Activated CD8-positive, alpha-beta memory T cell treated with anti-CD3 and anti-CD28 coated beads, Interleukin-2, amount 10 ng/mL, durations not matched to agents 7 days and 5 days (primary cell): ENCODE measurements at regions not wholly inside any gene's neighbourhood (a gene's known extent, or its start where the extent isn't known, plus 50 kb on each side); places are given as distances from the start of the nearest gene placed in this dataset.

Experiments used
- ATAC-seq: fragments of 150-1000 bp; cut with Tn5 transposase; one replicate; pipeline ENCODE4 v1.10.0; 2021; ENCODE audit warnings: moderate library complexity
- CTCF ChIA-PET: fragments of 350-600 bp; sonication (Branson Sonifier 250); formaldehyde crosslinking; loops from one replicate; lab custom pipeline; 2021; ENCODE audit warnings: antibody characterized with exemption; lab: Charles Lee
- DNase-seq: peaks from one replicate; pipeline ENCODE4 v3.0.0-alpha.2; 2020
- H3K27ac Mint-ChIP-seq: one replicate; pipeline ENCODE4 v1.8.0; 2021; ENCODE audit warnings: mild to moderate bottlenecking, mixed read lengths
- H3K27me3 Mint-ChIP-seq: one replicate; pipeline ENCODE4 v1.8.0; 2021; ENCODE audit warnings: mixed read lengths
- H3K36me3 Mint-ChIP-seq: one replicate; pipeline ENCODE4 v1.8.0; 2021; ENCODE audit warnings: mild to moderate bottlenecking, mixed read lengths
- H3K4me1 Mint-ChIP-seq: one replicate; pipeline ENCODE4 v1.8.0; 2021; ENCODE audit warnings: mixed read lengths
- H3K4me3 Mint-ChIP-seq: one replicate; pipeline ENCODE4 v1.8.0; 2021; ENCODE audit warnings: mild to moderate bottlenecking, moderate library complexity, mixed read lengths
- H3K9me3 Mint-ChIP-seq: one replicate; pipeline ENCODE4 v1.8.0; 2022; ENCODE audit warnings: low read depth, mixed read lengths

DNA sequence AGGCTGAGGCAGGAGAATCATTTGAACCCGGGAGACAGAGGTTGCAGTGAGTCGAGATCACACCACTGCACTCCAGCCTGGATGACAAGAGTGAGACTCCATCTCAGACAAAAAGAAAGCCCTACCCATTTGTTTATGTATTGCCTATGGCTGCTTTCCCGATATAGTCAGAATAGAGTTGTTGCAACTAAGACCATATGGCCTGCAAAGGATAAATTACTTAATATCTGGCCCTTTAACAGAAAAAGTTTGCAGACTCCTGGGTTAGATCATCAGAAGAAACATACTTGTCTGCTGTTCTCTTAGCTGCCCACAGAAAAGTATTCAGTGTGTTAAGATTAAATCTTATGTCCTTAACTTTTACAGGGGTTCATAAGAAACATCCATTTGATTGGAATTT, 122.4 kb upstream of the VASH1 start:
- Mint-ChIP-seq H3K27ac (no peak overlapping the region), H3K36me3 (no peaks in the 10 kb centered on the region), H3K27me3 (peaks cover 5% of the 10 kb centered on the region), H3K4me3 (no peak overlapping the region), H3K4me1 (no peaks in the 10 kb centered on the region), H3K9me3 (no peaks in the 10 kb centered on the region)
- DNase-seq (no peak), ATAC-seq (no peak)
- CTCF ChIA-PET: no interaction called here

DNA sequence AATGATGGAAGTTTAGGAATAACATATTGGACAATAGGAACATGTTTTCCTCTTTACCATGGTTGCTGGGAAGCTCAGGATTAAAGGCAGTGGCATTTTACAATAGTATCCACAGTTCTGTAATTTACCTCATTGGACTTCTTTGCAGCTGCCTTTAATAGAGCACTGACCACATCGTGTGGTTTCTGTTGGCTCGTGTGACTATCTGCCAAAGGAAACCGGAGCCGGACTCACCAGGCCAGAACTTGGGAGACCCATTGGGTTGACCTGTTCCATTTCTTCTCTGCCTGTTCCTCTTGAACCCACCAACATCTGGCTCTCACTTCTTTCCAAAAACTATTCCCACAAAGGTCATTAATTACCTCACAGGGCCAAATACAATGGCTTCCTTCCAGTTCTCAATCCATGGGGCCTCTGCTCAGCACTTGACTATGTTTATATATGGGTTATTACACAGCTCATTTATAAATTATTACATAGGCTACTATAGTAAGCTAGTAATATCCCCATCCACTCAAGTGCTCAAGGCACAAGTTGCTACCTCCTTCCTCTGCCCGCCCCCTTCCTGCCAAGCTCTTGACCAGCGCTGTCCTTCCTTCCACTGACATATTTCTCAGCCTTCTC, 121.5 kb upstream of the VASH1 start:
- no peaks in the 10 kb centered on the region for H3K36me3 Mint-ChIP-seq
- H3K27ac Mint-ChIP-seq: no peak overlapping the region
- DNase-seq (no peak), ATAC-seq (no peak)
- H3K4me1 Mint-ChIP-seq: no peaks in the 10 kb centered on the region
- H3K4me3 Mint-ChIP-seq: no peak overlapping the region
- CTCF ChIA-PET: no interaction called here
- peaks cover 5% of the 10 kb centered on the region for H3K27me3 Mint-ChIP-seq
- H3K9me3 Mint-ChIP-seq: no peaks in the 10 kb centered on the region

DNA sequence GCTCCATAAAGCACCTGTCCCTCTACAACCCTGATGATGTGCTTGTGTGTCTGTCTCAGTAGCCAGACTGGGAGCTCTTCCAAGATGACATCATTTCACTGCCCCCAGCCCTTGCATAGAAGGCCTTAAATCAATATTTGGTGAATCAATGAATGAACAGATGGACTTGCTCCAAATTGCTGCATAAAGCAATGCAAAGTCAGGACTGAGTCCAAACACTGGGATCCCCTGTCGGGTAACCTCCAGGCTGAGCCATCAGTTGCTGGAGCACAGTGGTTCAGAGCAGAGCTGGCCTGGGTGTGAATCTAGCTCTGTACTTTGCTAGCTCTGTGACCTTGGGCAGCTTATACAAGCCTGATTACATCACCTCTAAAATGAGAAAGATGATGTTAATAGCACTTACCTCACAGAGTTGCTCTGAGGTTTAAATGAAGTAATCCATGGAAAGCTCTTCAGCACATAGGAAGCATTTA, 120.3 kb upstream of the VASH1 start:
- no peak for ATAC-seq
- no peak for DNase-seq
- no peak overlapping the region for H3K4me3 Mint-ChIP-seq
- no peaks in the 10 kb centered on the region for H3K9me3 Mint-ChIP-seq
- H3K27me3 Mint-ChIP-seq: peaks cover 9% of the 10 kb centered on the region
- H3K4me1 Mint-ChIP-seq: no peaks in the 10 kb centered on the region
- no peak overlapping the region for H3K27ac Mint-ChIP-seq
- CTCF ChIA-PET: no interaction called here
- H3K36me3 Mint-ChIP-seq: no peaks in the 10 kb centered on the region

DNA sequence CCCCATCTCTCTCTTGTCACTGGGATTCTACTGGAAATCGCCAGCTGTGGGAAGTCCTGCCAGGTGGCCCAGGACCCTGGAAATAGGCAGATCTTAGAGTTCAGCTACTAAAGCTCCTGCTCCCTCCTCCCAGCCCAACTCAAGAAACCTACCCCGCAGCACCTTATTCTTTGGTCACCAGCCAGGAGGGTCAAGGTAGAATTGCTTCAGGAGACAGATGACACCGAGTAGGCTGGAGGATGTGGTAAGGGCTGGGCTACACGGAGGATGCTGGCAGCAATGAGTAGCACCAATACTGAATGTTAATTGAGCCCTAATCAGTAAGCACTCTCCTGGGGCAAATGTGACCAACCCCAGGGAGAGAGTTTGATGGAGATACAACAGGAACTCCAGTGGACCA, 119.7 kb upstream of the VASH1 start:
- CTCF ChIA-PET: no interaction called here
- no peaks in the 10 kb centered on the region for H3K4me1 Mint-ChIP-seq
- no peak overlapping the region for H3K4me3 Mint-ChIP-seq
- H3K9me3 Mint-ChIP-seq: no peaks in the 10 kb centered on the region
- ATAC-seq: no peak
- DNase-seq: no peak
- no peak overlapping the region for H3K27ac Mint-ChIP-seq
- H3K27me3 Mint-ChIP-seq: peaks cover 11% of the 10 kb centered on the region
- H3K36me3 Mint-ChIP-seq: no peaks in the 10 kb centered on the region

DNA sequence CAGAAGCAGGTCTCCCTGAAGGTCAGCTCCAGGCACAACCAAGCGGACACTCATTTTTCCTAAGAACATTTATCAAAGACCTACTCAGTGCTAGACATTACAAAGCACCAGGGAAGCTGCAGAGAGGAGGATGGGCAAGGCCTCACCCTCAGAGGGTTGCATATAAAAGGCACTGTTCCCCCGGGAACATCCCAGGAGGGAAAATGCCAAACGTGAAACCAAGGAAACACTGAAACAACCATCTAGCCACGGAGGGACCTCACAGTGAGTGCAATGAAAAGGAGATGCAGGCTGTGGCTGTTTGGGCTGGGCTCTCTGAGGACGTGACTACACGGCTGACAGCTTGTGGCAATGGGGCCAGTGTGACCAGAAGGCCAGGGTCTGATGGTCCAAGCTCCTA, 117.4 kb upstream of the VASH1 start:
- H3K4me3 Mint-ChIP-seq: no peak overlapping the region
- ATAC-seq (no peak), DNase-seq (no peak)
- no peak overlapping the region for H3K27ac Mint-ChIP-seq
- H3K27me3 Mint-ChIP-seq: peaks cover 8% of the 10 kb centered on the region
- no peaks in the 10 kb centered on the region for H3K9me3 Mint-ChIP-seq
- H3K36me3 Mint-ChIP-seq: no peaks in the 10 kb centered on the region
- CTCF ChIA-PET: interaction anchor here (0.8 kb wide), 1 partner anchor 593 kb away, joined by 3 read pairs; no protein-coding TSS in a partner anchor
- H3K4me1 Mint-ChIP-seq: no peaks in the 10 kb centered on the region

DNA sequence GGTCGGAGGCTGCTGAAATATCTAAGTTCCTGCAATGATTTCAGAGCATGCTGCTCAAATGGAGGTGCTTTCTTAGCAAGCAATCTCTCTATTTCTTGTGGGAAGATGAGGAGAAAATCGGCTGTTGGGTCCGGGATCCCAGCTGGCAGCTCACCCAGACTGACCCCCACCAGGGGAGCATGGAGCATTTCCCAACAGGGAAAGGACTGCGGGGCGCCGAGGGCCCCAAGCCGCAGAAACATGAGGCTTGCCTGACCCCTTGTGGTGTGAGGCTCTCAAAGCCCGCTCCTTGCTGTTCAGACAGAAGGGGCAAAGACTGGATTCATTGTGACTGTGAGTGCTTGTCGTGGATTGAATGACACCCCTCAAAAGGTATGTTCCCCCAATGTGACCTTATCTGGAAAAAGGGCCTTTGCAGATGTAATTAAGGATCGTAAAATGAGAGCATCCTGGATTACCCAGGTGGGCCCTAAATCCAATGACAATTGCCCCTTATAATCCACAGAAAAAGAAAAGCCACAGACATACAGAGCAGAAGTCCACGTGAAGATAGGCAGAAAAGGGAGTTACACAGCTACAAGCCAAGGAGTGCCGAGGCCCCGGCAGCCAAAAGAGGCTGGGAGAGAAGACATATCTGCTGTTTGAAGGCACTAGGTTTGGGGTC, 116.3 kb upstream of the VASH1 start:
- DNase-seq (no peak), ATAC-seq (no peak)
- Mint-ChIP-seq H3K27ac (no peak overlapping the region), H3K36me3 (no peaks in the 10 kb centered on the region), H3K27me3 (peaks cover 8% of the 10 kb centered on the region), H3K4me3 (no peak overlapping the region), H3K9me3 (no peaks in the 10 kb centered on the region), H3K4me1 (no peaks in the 10 kb centered on the region)
- CTCF ChIA-PET: interaction anchor here (1.2 kb wide), 1 partner anchor 189 kb away, joined by 3 read pairs; no protein-coding TSS in a partner anchor

DNA sequence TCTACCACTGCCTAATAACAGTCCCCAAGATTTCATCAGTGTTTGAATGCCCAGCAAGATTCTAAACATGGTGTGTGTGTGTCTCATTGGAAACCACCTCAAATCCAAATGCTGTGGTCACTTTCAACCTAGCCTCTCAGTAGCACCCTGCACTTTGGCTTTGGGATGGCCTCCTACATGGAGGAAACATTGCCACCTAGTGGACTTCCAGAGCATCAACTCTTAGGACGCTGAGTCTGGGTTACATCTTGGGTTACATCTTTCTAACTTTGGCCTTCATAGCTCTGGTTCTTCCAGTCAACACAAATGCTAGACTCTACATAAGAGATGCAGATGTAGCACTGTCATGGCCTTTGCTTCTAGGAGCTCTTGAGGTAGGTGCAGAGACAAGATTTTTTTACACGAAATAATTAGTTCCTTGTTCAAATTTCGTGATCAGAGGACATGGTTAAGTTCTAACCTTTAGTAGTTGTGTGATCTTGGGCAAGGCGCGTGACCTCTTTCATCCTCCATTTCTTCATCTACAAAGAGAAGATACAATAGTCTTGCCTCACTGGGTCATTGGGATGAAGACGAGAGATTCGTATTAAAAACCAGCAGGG, 113.5 kb upstream of the VASH1 start:
- Mint-ChIP-seq H3K9me3 (no peaks in the 10 kb centered on the region), H3K36me3 (no peaks in the 10 kb centered on the region), H3K4me1 (no peaks in the 10 kb centered on the region), H3K4me3 (no peak overlapping the region), H3K27me3 (peaks cover 6% of the 10 kb centered on the region), H3K27ac (no peak overlapping the region)
- CTCF ChIA-PET: interaction anchor here (1.0 to 1.4 kb wide), 2 partner anchors 26 to 597 kb away, joined by 3 to 4 read pairs; no protein-coding TSS in a partner anchor
- DNase-seq: peak; percentile 48
- peak; percentile 45 for ATAC-seq

DNA sequence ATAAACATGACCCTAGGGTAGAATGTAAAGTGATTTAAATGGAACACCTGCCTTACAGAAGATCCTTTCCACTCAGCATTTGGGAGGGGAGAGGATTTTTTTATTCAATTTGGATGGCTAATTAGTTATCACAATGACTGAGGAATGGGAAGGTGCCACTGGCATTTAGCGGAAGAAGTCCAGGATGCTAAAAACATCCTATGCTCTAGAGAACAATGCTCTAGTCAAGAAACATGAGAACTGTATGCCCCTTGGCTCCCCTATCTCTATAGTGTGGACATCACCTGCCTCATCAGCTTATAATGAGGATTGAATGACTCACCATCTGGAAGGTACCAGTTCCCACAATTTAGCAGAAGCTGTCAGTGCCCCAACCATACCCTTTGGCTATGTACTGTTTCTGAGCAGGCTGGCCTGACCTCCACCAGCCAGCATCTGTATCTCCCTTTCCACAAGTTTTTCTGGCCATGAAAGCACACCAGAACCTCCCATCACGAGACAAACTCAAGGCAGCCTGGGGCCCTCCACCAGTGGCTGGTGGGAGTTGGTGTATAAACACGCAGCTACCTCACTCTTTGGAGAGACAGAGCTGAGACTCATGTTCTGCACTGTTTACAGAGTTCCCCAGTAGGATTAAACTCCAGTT, 109.7 kb upstream of the VASH1 start:
- ATAC-seq: no peak
- no peak for DNase-seq
- H3K27ac Mint-ChIP-seq: no peak overlapping the region
- no peaks in the 10 kb centered on the region for H3K9me3 Mint-ChIP-seq
- peaks cover 3% of the 10 kb centered on the region for H3K27me3 Mint-ChIP-seq
- CTCF ChIA-PET: no interaction called here
- H3K4me1 Mint-ChIP-seq: no peaks in the 10 kb centered on the region
- no peaks in the 10 kb centered on the region for H3K36me3 Mint-ChIP-seq
- no peak overlapping the region for H3K4me3 Mint-ChIP-seq

DNA sequence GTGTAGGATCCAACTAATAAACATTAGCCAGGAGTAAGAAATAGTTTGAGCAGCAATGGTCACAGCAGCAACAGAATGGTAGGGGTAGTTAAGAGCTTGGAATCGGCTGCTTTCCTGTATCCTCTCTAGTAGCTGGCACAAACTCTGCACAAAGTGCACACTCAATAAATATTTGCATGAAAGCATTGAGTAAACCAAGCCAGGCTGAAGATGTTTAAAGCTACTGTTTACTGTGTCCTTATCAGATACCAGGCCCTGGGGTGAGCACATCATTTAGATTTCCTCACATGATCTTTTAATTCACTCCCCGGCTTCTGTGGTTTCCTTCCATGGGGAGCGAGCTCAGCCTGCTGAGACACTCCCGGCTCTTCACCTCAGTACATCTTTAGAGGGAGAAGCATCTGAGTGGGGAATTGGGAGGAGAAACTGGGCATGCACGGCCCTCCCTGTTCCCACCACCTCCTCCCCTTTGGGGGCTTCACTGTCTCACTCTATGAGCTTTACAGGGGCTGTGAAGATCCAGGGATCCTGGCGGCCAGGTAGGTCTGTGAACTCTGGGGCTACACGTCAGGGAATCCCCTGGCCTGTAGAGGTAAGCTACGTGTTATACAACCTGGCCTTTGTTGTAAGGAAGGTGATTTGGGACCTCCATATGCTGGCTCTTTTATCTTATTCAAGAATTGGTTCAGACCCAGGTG, 107.2 kb upstream of the VASH1 start:
- peaks cover 3% of the 10 kb centered on the region for H3K27me3 Mint-ChIP-seq
- H3K36me3 Mint-ChIP-seq: no peaks in the 10 kb centered on the region
- H3K9me3 Mint-ChIP-seq: peaks cover 1% of the 10 kb centered on the region
- H3K4me3 Mint-ChIP-seq: no peak overlapping the region
- no peak overlapping the region for H3K27ac Mint-ChIP-seq
- CTCF ChIA-PET: interaction anchor here (1.4 kb wide), 1 partner anchor 56 kb away, joined by 3 read pairs; no protein-coding TSS in a partner anchor
- no peaks in the 10 kb centered on the region for H3K4me1 Mint-ChIP-seq
- DNase-seq (no peak), ATAC-seq (no peak)

DNA sequence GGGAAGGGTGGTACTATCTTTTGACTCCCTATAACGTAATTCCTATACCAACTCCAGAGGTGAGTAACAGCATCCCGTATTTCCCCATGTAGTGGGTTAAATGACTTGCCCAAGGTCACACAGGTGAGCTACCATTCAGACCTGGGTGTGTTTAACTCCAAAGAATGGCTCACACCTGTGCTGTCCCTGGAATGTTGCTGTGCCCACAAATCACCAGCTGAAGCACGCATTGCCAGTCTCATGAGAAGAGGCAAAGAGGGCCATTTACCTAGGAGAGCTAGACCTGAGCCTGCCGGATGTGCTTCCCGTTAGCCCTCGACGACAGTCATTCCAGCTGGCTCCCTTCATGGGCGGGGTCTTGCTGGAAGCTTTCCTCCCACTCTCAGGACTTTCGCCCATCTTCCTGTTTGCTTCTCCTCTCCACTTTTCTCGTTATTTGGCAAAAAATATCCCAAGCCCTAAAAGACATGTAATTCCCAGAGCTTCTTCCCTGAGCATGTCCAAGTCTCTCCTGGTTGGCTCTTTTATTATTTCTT, 106.6 kb upstream of the VASH1 start:
- Mint-ChIP-seq H3K27ac (no peak overlapping the region), H3K9me3 (peaks cover 4% of the 10 kb centered on the region), H3K4me1 (no peaks in the 10 kb centered on the region), H3K36me3 (no peaks in the 10 kb centered on the region), H3K4me3 (no peak overlapping the region), H3K27me3 (peaks cover 5% of the 10 kb centered on the region)
- CTCF ChIA-PET: interaction anchor here (1.4 kb wide), 1 partner anchor 55 kb away, joined by 3 read pairs; no protein-coding TSS in a partner anchor
- ATAC-seq (no peak), DNase-seq (no peak)

DNA sequence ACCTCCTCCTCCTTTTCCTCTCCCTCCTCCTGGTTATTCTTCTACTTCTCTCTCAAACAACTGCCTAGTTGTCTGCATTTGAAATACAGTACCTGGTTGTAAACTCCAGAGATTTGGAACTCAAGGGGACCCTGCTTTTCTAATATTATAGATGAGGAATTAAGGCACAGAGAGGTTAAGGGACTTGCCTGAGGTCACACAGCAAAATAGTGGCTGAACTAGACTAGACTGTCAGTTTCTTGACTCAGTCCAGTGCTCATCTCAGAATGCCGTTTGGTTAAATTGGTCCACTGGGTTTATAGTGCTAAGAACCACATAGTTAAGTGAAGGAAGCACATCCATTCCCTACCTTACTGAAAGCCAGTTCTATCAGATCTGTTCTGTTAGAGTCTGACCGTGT, 105.9 kb upstream of the VASH1 start:
- no peaks in the 10 kb centered on the region for H3K36me3 Mint-ChIP-seq
- peaks cover 5% of the 10 kb centered on the region for H3K27me3 Mint-ChIP-seq
- no peak overlapping the region for H3K27ac Mint-ChIP-seq
- H3K4me3 Mint-ChIP-seq: no peak overlapping the region
- DNase-seq: no peak
- peaks cover 4% of the 10 kb centered on the region for H3K9me3 Mint-ChIP-seq
- no peak for ATAC-seq
- CTCF ChIA-PET: interaction anchor here (1.4 kb wide), 1 partner anchor 55 kb away, joined by 3 read pairs; no protein-coding TSS in a partner anchor
- H3K4me1 Mint-ChIP-seq: no peaks in the 10 kb centered on the region

DNA sequence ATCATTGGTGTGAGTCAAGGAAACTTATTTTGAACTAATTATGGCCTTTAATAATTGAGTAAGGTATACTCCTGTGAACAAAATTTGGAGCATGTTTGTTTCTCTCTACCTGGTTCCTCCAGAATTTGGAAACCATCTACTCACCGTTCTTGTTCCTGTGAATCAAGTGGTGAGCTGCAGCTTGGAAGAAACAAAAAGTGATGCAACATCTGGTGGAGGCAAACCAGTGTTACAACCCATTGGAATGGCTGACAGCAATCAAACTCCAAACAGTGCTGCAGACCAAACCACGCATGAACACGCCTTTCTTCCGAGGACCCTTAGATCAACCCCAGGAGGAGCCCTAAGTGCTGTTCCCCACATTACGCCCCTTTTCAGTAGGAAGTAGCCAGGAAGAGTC, 104.7 kb upstream of the VASH1 start:
- ATAC-seq (no peak), DNase-seq (no peak)
- Mint-ChIP-seq H3K4me1 (no peaks in the 10 kb centered on the region), H3K9me3 (peaks cover 4% of the 10 kb centered on the region), H3K27me3 (peaks cover 5% of the 10 kb centered on the region), H3K36me3 (no peaks in the 10 kb centered on the region), H3K27ac (no peak overlapping the region), H3K4me3 (no peak overlapping the region)
- CTCF ChIA-PET: no interaction called here

DNA sequence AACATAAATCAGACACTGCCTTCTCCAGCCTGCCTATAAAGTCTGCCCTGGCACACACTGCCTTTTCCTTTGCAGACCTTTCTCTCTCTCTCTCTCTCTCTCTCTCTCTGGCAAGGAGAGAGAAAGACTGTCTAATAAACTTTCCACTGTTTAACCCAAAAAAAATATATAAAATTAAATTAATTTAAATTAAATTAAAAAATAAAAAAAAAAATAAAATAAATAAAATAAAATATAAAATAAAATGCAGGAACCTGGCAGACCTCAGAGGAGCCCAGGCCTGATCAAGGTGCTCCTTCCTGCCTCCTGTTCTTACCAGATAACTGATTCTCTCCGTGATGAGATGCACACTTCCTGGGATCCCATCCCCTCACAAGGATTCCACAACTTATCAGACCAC, 103.9 kb upstream of the VASH1 start:
- H3K9me3 Mint-ChIP-seq: peaks cover 4% of the 10 kb centered on the region
- peaks cover 5% of the 10 kb centered on the region for H3K27me3 Mint-ChIP-seq
- no peaks in the 10 kb centered on the region for H3K4me1 Mint-ChIP-seq
- H3K36me3 Mint-ChIP-seq: no peaks in the 10 kb centered on the region
- H3K4me3 Mint-ChIP-seq: no peak overlapping the region
- ATAC-seq (no peak), DNase-seq (no peak)
- H3K27ac Mint-ChIP-seq: no peak overlapping the region
- CTCF ChIA-PET: no interaction called here
